IMR-90 (cell line): ENCODE measurements at regions not wholly inside any gene's neighbourhood (a gene's known extent, or its start where the extent isn't known, plus 50 kb on each side); places are given as distances from the start of the nearest gene placed in this dataset.

Experiments used
- BHLHE40 ChIP-seq: fragments of 150-350 bp; IDR thresholded peaks from 2 replicates; pipeline ENCODE4 v1.6.1; 2016; ENCODE audit warnings: mild to moderate bottlenecking, low read depth, low read length
- CEBPB ChIP-seq: IDR thresholded peaks from 2 replicates; pipeline ENCODE4 v1.6.1; 2012; ENCODE audit warnings: low read depth, low read length, improper control_type of control experiment
- CHD1 ChIP-seq: IDR thresholded peaks from 2 replicates; pipeline ENCODE4 v1.6.1; 2012; ENCODE audit warnings: low read depth, low read length, improper control_type of control experiment
- MAFK ChIP-seq: IDR thresholded peaks from 2 replicates; pipeline ENCODE4 v1.6.1; 2012; ENCODE audit warnings: low read depth, low read length, improper control_type of control experiment
- MAZ ChIP-seq: IDR thresholded peaks from 2 replicates; pipeline ENCODE4 v1.6.1; 2012; ENCODE audit warnings: low read depth, mild to moderate bottlenecking, low read length, improper control_type of control experiment, moderate library complexity, borderline replicate concordance
- POLR2A ChIP-seq: IDR thresholded peaks from 2 replicates; pipeline ENCODE4 v1.6.1; 2012; ENCODE audit warnings: mild to moderate bottlenecking, low read depth, low read length
- RAD21 ChIP-seq: IDR thresholded peaks from 2 replicates; pipeline ENCODE4 v1.6.1; 2012; ENCODE audit warnings: low read length, improper control_type of control experiment
- RCOR1 ChIP-seq: IDR thresholded peaks from 2 replicates; pipeline ENCODE4 v1.6.1; 2012; ENCODE audit warnings: mild to moderate bottlenecking, low read length, improper control_type of control experiment; ENCODE audit not compliant: insufficient replicate concordance
- RFX5 ChIP-seq: IDR thresholded peaks from 2 replicates; pipeline ENCODE4 v1.8.0; 2012; ENCODE audit warnings: low read depth, mild to moderate bottlenecking, low read length, moderate library complexity
- SMC3 ChIP-seq: fragments of 150-350 bp; IDR thresholded peaks from 2 replicates; pipeline ENCODE4 v1.6.1; 2016; ENCODE audit warnings: low read depth, mild to moderate bottlenecking, antibody characterized with exemption, low read length, moderate library complexity
- TF ChIP-seq, protein P1 (sequence below): conservative IDR thresholded peaks from 2 replicates; pipeline ENCODE4 v1.5.1; 2012; ENCODE audit warnings: mild to moderate bottlenecking, low read depth, low read length, improper control_type of control experiment
- TF ChIP-seq, protein P2 (sequence below): fragments of 150-350 bp; IDR thresholded peaks from 2 replicates; pipeline ENCODE4 v1.6.1; 2017; ENCODE audit warnings: mild to moderate bottlenecking, antibody characterized with exemption, low read length, low read depth
- TF ChIP-seq, protein P3 (sequence below): fragments of 150-350 bp; IDR thresholded peaks from 2 replicates; pipeline ENCODE4 v1.6.1; 2016; ENCODE audit warnings: low read depth, mild to moderate bottlenecking, low read length, moderate library complexity, borderline replicate concordance

DNA sequence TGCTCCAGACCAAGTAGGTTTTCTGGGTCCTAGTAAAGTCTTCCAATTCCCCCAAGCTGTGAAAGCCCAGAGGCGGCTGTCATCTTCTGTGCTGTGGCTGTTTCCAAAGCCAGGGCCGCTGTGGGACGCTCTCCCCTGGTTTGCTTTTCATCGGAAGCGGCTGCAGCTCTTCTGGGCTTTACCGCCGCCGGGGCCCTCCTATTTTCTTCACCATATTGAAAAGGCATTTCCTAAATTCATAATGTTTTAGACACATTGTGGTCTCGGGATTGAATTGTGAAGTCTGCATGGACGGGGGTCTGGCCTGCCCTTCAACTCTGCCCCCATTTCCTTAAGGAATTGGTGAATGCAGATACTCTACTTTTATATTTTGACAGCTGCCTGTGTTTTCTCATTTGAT lies 551.4 kb upstream of the MGMT start:
- no peak for TF ChIP-seq POLR2A
- TF ChIP-seq, protein P1, sequence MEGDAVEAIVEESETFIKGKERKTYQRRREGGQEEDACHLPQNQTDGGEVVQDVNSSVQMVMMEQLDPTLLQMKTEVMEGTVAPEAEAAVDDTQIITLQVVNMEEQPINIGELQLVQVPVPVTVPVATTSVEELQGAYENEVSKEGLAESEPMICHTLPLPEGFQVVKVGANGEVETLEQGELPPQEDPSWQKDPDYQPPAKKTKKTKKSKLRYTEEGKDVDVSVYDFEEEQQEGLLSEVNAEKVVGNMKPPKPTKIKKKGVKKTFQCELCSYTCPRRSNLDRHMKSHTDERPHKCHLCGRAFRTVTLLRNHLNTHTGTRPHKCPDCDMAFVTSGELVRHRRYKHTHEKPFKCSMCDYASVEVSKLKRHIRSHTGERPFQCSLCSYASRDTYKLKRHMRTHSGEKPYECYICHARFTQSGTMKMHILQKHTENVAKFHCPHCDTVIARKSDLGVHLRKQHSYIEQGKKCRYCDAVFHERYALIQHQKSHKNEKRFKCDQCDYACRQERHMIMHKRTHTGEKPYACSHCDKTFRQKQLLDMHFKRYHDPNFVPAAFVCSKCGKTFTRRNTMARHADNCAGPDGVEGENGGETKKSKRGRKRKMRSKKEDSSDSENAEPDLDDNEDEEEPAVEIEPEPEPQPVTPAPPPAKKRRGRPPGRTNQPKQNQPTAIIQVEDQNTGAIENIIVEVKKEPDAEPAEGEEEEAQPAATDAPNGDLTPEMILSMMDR = no peak
- no peak for TF ChIP-seq BHLHE40
- TF ChIP-seq, protein P2, sequence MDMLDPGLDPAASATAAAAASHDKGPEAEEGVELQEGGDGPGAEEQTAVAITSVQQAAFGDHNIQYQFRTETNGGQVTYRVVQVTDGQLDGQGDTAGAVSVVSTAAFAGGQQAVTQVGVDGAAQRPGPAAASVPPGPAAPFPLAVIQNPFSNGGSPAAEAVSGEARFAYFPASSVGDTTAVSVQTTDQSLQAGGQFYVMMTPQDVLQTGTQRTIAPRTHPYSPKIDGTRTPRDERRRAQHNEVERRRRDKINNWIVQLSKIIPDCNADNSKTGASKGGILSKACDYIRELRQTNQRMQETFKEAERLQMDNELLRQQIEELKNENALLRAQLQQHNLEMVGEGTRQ = no peak
- no peak for TF ChIP-seq RCOR1
- TF ChIP-seq RAD21 = no peak
- no peak for TF ChIP-seq MAFK
- TF ChIP-seq CEBPB = no peak
- no peak for TF ChIP-seq CHD1
- no peak for TF ChIP-seq RFX5
- TF ChIP-seq SMC3 = no peak
- TF ChIP-seq, protein P3, sequence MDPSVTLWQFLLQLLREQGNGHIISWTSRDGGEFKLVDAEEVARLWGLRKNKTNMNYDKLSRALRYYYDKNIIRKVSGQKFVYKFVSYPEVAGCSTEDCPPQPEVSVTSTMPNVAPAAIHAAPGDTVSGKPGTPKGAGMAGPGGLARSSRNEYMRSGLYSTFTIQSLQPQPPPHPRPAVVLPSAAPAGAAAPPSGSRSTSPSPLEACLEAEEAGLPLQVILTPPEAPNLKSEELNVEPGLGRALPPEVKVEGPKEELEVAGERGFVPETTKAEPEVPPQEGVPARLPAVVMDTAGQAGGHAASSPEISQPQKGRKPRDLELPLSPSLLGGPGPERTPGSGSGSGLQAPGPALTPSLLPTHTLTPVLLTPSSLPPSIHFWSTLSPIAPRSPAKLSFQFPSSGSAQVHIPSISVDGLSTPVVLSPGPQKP = no peak
- no peak for TF ChIP-seq MAZ
